Ascending aorta (tissue), 2 donors: ENCODE measurements at regions not wholly inside any gene's neighbourhood (a gene's known extent, or its start where the extent isn't known, plus 50 kb on each side); places are given as distances from the start of the nearest gene placed in this dataset.

Source experiments
- DNase-seq, 2 donors: peaks; one replicate each; pipeline ENCODE4 v3.0.0-alpha.2; 2019; ENCODE audit warnings: low spot score in 2 of 2
- H3K27ac ChIP-seq, 2 donors: fragments of 200-600 bp; sonication (generic); one replicate each; pipeline ENCODE4 v1.5.1; 2016 to 2017; ENCODE audit warnings: mild to moderate bottlenecking in 1 of 2
- H3K27me3 ChIP-seq: fragments of 200-600 bp; sonication (generic); one replicate; pipeline ENCODE4 v1.5.1; 2017
- H3K36me3 ChIP-seq, 2 donors: fragments of 200-600 bp; sonication (generic); one replicate each; pipeline ENCODE4 v1.5.1; 2016
- H3K4me1 ChIP-seq, 2 donors: fragments of 200-600 bp; sonication (generic); one replicate each; pipeline ENCODE4 v1.5.1; 2016 to 2017; ENCODE audit warnings: mild to moderate bottlenecking in 1 of 2
- H3K4me3 ChIP-seq, 2 donors: fragments of 200-600 bp; sonication (generic); one replicate each; pipeline ENCODE4 v1.5.1; 2016 to 2017; ENCODE audit warnings: mild to moderate bottlenecking in 1 of 2
- H3K9me3 ChIP-seq, 2 donors: fragments of 200-600 bp; sonication (generic); one replicate each; pipeline ENCODE4 v1.5.1; 2016
- CTCF ChIP-seq, 3 experiments: fragments of 200-600 bp in 2 of 3; fragments of 450-650 bp in 1 of 3; sonication (generic) in 2 of 3; IDR thresholded peaks; one replicate each; pipeline ENCODE4 v1.5.1; 2016 to 2019; ENCODE audit warnings: antibody characterized with exemption in 3 of 3, mild to moderate bottlenecking in 1 of 3, moderate library complexity in 1 of 3
- intact Hi-C: fragments of 100-400 bp; cut with DNase I; formaldehyde crosslinking; loops from one replicate; pipeline ENCODE4 v1.15.1; 2023

- H3K4me3 ChIP-seq = no peak overlapping the region
- no peak for TF ChIP-seq CTCF (IDR thresholded peaks at IDR 0.05)
- no peak for DNase-seq
Measured at GRCh38 chr13:22041741-22042140, 370.9 kb downstream of the FGF9 start.

DNA sequence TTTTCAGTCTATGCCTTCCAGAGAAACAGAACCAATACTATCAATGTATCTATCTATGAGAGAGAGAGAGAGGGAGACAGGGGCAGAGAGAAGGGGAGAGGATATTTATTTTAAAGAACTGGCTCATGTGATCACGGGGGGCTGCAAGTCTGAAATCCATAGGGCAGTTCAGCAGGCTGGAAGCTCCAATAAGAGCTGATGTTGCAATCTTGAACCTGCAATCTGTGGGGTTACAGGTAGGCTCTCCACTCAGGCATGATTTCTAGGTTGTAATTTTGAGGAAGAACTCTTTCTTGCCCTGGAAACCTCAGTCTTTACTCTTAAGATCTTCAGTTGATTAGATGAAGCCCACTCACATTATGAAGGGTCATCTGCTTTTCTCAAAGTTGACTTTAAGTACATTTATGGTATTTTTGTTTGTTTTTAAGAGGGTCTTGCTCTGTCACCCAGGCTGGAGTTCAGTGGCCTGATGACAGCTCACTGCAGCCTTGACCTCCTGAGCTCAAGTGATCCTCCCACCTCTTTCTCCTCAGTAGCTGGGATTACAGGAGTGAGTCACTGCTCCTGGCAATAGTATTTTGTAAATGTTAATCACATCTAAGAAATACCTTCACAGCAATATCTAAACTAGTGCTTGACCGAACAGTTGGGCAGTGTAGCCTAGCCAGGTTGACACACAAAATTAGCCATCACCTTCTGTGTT is 376.4 kb downstream of the FGF9 start:
- H3K4me1 ChIP-seq = no peaks in the 10 kb centered on the region
- no peaks in the 10 kb centered on the region for H3K27me3 ChIP-seq
- no peak for TF ChIP-seq CTCF (IDR thresholded peaks at IDR 0.05)
- H3K4me3 ChIP-seq = no peak overlapping the region
- no peak overlapping the region for H3K27ac ChIP-seq
- no peaks in the 10 kb centered on the region for H3K36me3 ChIP-seq
- intact Hi-C loops = no loop called here
- DNase-seq = no peak
- peaks cover 0 to 1% of the 10 kb centered on the region in 2 donors for H3K9me3 ChIP-seq

More at GRCh38 chr13:22041741-22042140, 370.9 kb downstream of the FGF9 start:
- no peaks in the 10 kb centered on the region for H3K27me3 ChIP-seq
- no peak overlapping the region for H3K27ac ChIP-seq
- no peaks in the 10 kb centered on the region for H3K36me3 ChIP-seq
- intact Hi-C loops = no loop called here
- H3K4me1 ChIP-seq = no peaks in the 10 kb centered on the region
- peaks cover 0 to 9% of the 10 kb centered on the region in 2 donors for H3K9me3 ChIP-seq

- Histone ChIP-seq H3K4me1 (no peaks in the 10 kb centered on the region), H3K9me3 (no peaks in the 10 kb centered on the region), H3K27me3 (no peaks in the 10 kb centered on the region), H3K27ac (no peak overlapping the region), H3K36me3 (no peaks in the 10 kb centered on the region), H3K4me3 (no peak overlapping the region)
- intact Hi-C loops = no loop called here
- DNase-seq = no peak
- no peak for TF ChIP-seq CTCF (IDR thresholded peaks at IDR 0.05)
Measured at GRCh38 chr13:22047785-22048104, 376.9 kb downstream of the FGF9 start.

- no peak overlapping the region for H3K27ac ChIP-seq
- H3K27me3 ChIP-seq = no peaks in the 10 kb centered on the region
- intact Hi-C loops = no loop called here
- no peak for DNase-seq
- no peaks in the 10 kb centered on the region for H3K4me1 ChIP-seq
- TF ChIP-seq CTCF (IDR thresholded peaks at IDR 0.05) = no peak
- no peaks in the 10 kb centered on the region for H3K36me3 ChIP-seq
- H3K4me3 ChIP-seq = no peak overlapping the region
- H3K9me3 ChIP-seq = no peaks in the 10 kb centered on the region
Measured at GRCh38 chr13:22049384-22049783, 378.5 kb downstream of the FGF9 start.

DNA sequence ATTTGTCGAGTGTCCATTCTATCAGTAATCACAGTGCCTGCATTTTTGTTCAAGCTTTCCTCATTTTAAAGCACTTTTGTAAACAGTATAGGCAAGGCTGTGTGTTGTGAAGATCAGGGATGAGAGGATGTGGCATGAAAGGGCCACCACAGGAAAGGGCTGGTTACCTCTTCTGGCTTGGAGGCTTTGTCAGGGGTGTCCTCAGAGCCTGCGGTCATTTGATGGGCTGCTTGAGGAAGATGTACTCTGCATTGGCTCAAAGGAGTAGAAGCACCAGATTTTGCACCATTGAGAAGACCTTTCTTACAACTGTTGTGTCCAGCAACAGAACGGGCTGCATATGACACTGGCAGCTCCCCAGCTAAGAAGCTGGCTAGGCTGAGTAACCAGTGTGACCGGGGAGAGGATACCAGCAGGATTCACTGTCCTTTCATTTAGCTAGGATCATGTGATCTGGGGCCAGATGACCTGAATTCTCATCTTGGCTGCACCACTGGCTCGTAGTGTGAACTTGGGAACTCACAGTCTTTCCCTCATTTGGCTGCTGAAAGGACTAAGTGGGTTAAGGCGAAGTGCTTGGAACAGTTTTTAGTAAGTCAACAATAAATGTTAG is 380.2 kb downstream of the FGF9 start:
- Histone ChIP-seq H3K27ac (no peak overlapping the region), H3K36me3 (no peaks in the 10 kb centered on the region), H3K9me3 (no peaks in the 10 kb centered on the region), H3K4me3 (no peak overlapping the region), H3K4me1 (no peaks in the 10 kb centered on the region), H3K27me3 (no peaks in the 10 kb centered on the region)
- no peak for DNase-seq
- intact Hi-C loops = no loop called here
- no peak for TF ChIP-seq CTCF (IDR thresholded peaks at IDR 0.05)
